Fibroblast of lung (primary cell): ENCODE measurements at regions not wholly inside any gene's neighbourhood (a gene's known extent, or its start where the extent isn't known, plus 50 kb on each side); places are given as distances from the start of the nearest gene placed in this dataset.

Experiments
- DNase-seq, 2 donors: peaks; one replicate each; pipeline versions ENCODE4 v3.0.0 to v3.0.0-alpha.2; 2010; ENCODE audit warnings: low read depth in 2 of 2
- H2AFZ ChIP-seq: 2 replicates; pipeline ENCODE4 v1.5.1; 2012; ENCODE audit warnings: low read length, control low read depth, inconsistent platforms
- H3K27ac ChIP-seq: 2 replicates; pipeline ENCODE4 v1.5.1; 2011; ENCODE audit warnings: low read length, control low read depth; ENCODE audit not compliant: insufficient read depth
- H3K27me3 ChIP-seq: 2 replicates; pipeline ENCODE4 v1.5.1; 2011; ENCODE audit warnings: mild to moderate bottlenecking, low read length; ENCODE audit not compliant: control insufficient read depth, insufficient read depth
- H3K36me3 ChIP-seq: 2 replicates; pipeline ENCODE4 v1.5.1; 2011; ENCODE audit warnings: low read length; ENCODE audit not compliant: control insufficient read depth, insufficient read depth
- H3K4me1 ChIP-seq: 2 replicates; pipeline ENCODE4 v1.5.1; 2011; ENCODE audit warnings: low read length; ENCODE audit not compliant: control insufficient read depth, insufficient read depth; ENCODE audit errors: extremely low read depth
- H3K4me2 ChIP-seq: 2 replicates; pipeline ENCODE4 v1.5.1; 2011; ENCODE audit warnings: low read length, control low read depth; ENCODE audit not compliant: insufficient read depth; ENCODE audit errors: extremely low read depth
- H3K4me3 ChIP-seq, 4 experiments: fragments of 200-600 bp in 1 of 4; sonication (generic) in 1 of 4; replicated peaks in 1 of 4; 2 replicates each; pipeline ENCODE4 v1.5.1; 2011 to 2016; ENCODE audit warnings: low read length in 4 of 4, low read depth in 3 of 4, mild to moderate bottlenecking in 3 of 4, control low read depth in 2 of 4, inconsistent platforms in 1 of 4, mixed read lengths in 1 of 4; ENCODE audit not compliant: insufficient read depth in 1 of 4; ENCODE audit errors: control extremely low read depth in 1 of 4
- H3K79me2 ChIP-seq: 2 replicates; pipeline ENCODE4 v1.5.1; 2012; ENCODE audit warnings: mild to moderate bottlenecking, low read length, inconsistent platforms; ENCODE audit not compliant: control insufficient read depth, insufficient read depth
- H3K9ac ChIP-seq: 2 replicates; pipeline ENCODE4 v1.5.1; 2011; ENCODE audit warnings: mild to moderate bottlenecking, low read length, control low read depth; ENCODE audit not compliant: insufficient read depth
- H3K9me3 ChIP-seq: 2 replicates; pipeline ENCODE4 v1.5.1; 2012; ENCODE audit warnings: low read depth, low read length; ENCODE audit not compliant: control insufficient read depth, insufficient read depth
- H4K20me1 ChIP-seq: 2 replicates; pipeline ENCODE4 v1.5.1; 2011; ENCODE audit warnings: low read length; ENCODE audit not compliant: control insufficient read depth, insufficient read depth; ENCODE audit errors: extremely low read depth
- CTCF ChIP-seq, 2 donors: IDR thresholded peaks in 1 of 2; conservative IDR thresholded peaks in 1 of 2; 1 replicate in 1 of 2; 2 replicates in 1 of 2; pipeline ENCODE4 v1.5.1; 2011 to 2012; ENCODE audit warnings: low read length in 2 of 2, control low read depth in 1 of 2, inconsistent platforms in 1 of 2, low read depth in 1 of 2, mild to moderate bottlenecking in 1 of 2
- EZH2 ChIP-seq: IDR thresholded peaks from 2 replicates; pipeline ENCODE4 v1.5.1; 2012; ENCODE audit warnings: low read length, control low read depth, mild to moderate bottlenecking; ENCODE audit errors: missing control alignments

GRCh38 chr6:49151033-49151432 lies 312.0 kb downstream of the MMUT start:
- Histone ChIP-seq H3K27me3 (no peaks in the 10 kb centered on the region), H3K79me2 (no peaks in the 10 kb centered on the region), H3K4me2 (no peak overlapping the region), H3K36me3 (no peaks in the 10 kb centered on the region), H3K9ac (no peak overlapping the region), H3K27ac (no peak overlapping the region), H2AFZ (no peak overlapping the region), H3K4me3 (no peak overlapping the region), H3K4me1 (no peaks in the 10 kb centered on the region), H4K20me1 (no peaks in the 10 kb centered on the region), H3K9me3 (no peaks in the 10 kb centered on the region)
- DNase-seq, result no peak
- no peak for TF ChIP-seq CTCF (conservative IDR thresholded peaks at IDR 0.05 in 1 of 2, IDR thresholded peaks at IDR 0.05 in 1 of 2; ENCODE audit: low read depth in 1 of 2, low read length in 2 of 2)

- no peak for TF ChIP-seq EZH2
- no peak for TF ChIP-seq CTCF (conservative IDR thresholded peaks at IDR 0.05 in 1 of 2, IDR thresholded peaks at IDR 0.05 in 1 of 2; ENCODE audit: low read depth in 1 of 2, low read length in 2 of 2)
- Histone ChIP-seq H3K79me2 (no peaks in the 10 kb centered on the region), H2AFZ (no peak overlapping the region), H3K36me3 (no peaks in the 10 kb centered on the region), H3K4me1 (no peaks in the 10 kb centered on the region), H3K27ac (no peak overlapping the region), H3K27me3 (no peaks in the 10 kb centered on the region), H3K4me3 (no peak overlapping the region), H3K4me2 (no peak overlapping the region), H4K20me1 (no peaks in the 10 kb centered on the region), H3K9me3 (no peaks in the 10 kb centered on the region), H3K9ac (no peak overlapping the region)
- no peak for DNase-seq
Measured at GRCh38 chr6:49145280-49145679, 317.8 kb downstream of the MMUT start.

GRCh38 chr6:49142421-49143151 lies 320.5 kb downstream of the MMUT start:
- Histone ChIP-seq H3K4me1 (no peaks in the 10 kb centered on the region), H3K27me3 (no peaks in the 10 kb centered on the region), H3K9me3 (no peaks in the 10 kb centered on the region), H3K79me2 (no peaks in the 10 kb centered on the region), H2AFZ (no peak overlapping the region), H3K27ac (no peak overlapping the region), H4K20me1 (no peaks in the 10 kb centered on the region), H3K4me2 (no peak overlapping the region), H3K4me3 (no peak overlapping the region), H3K36me3 (no peaks in the 10 kb centered on the region), H3K9ac (no peak overlapping the region)
- DNase-seq, result no peak
- TF ChIP-seq CTCF (conservative IDR thresholded peaks at IDR 0.05 in 1 of 2, IDR thresholded peaks at IDR 0.05 in 1 of 2; ENCODE audit: low read depth in 1 of 2, low read length in 2 of 2) (no peak), EZH2 (no peak)
